Vagina (tissue), 2 donors: ENCODE measurements at regions not wholly inside any gene's neighbourhood (a gene's known extent, or its start where the extent isn't known, plus 50 kb on each side); places are given as distances from the start of the nearest gene placed in this dataset.

ENCODE experiments used
- DNase-seq, 2 donors: peaks; one replicate each; pipeline ENCODE4 v3.0.0-alpha.2; 2017; ENCODE audit errors: extremely low spot score in 2 of 2
- H3K27ac ChIP-seq: fragments of 200-600 bp; sonication (generic); one replicate; pipeline ENCODE4 v1.5.1; 2019
- H3K27me3 ChIP-seq: fragments of 200-600 bp; sonication (generic); one replicate; pipeline ENCODE4 v1.5.1; 2019
- H3K36me3 ChIP-seq, 2 donors: fragments of 200-600 bp; sonication (generic); one replicate each; pipeline ENCODE4 v1.5.1; 2017 to 2019
- H3K4me1 ChIP-seq: fragments of 200-600 bp; sonication (generic); one replicate; pipeline ENCODE4 v1.5.1; 2019
- H3K4me3 ChIP-seq, 2 donors: fragments of 200-600 bp; sonication (generic); 1 replicate in 1 of 2; 2 replicates in 1 of 2; pipeline ENCODE4 v1.5.1; 2016 to 2019
- H3K9me3 ChIP-seq: fragments of 200-600 bp; sonication (generic); one replicate; pipeline ENCODE4 v1.5.1; 2019
- POLR2A ChIP-seq, 2 donors: fragments of 450-650 bp; IDR thresholded peaks; one replicate each; pipeline ENCODE4 v1.6.1; 2017; ENCODE audit warnings: antibody characterized with exemption in 2 of 2, mild to moderate bottlenecking in 2 of 2, moderate library complexity in 2 of 2
- POLR2AphosphoS5 ChIP-seq, 2 donors: sonication (generic); formaldehyde crosslinking; IDR thresholded peaks; one replicate each; pipeline ENCODE4 v1.9.0; 2017; ENCODE audit warnings: antibody characterized with exemption in 2 of 2, mild to moderate bottlenecking in 2 of 2, low read depth in 1 of 2; ENCODE audit not compliant: insufficient read depth in 1 of 2
- intact Hi-C: fragments of 100-400 bp; cut with DNase I; formaldehyde crosslinking; loops from one replicate; pipeline ENCODE4 v1.15.1; 2023
- TF ChIP-seq, protein P1 (sequence below), 3 experiments: fragments of 450-650 bp in 2 of 3; fragments of 200-600 bp in 1 of 3; sonication (generic) in 1 of 3; IDR thresholded peaks; one replicate each; pipeline ENCODE4 v1.5.1; 2017 to 2019; ENCODE audit warnings: antibody characterized with exemption in 3 of 3, mild to moderate bottlenecking in 2 of 3, moderate library complexity in 2 of 3

DNA sequence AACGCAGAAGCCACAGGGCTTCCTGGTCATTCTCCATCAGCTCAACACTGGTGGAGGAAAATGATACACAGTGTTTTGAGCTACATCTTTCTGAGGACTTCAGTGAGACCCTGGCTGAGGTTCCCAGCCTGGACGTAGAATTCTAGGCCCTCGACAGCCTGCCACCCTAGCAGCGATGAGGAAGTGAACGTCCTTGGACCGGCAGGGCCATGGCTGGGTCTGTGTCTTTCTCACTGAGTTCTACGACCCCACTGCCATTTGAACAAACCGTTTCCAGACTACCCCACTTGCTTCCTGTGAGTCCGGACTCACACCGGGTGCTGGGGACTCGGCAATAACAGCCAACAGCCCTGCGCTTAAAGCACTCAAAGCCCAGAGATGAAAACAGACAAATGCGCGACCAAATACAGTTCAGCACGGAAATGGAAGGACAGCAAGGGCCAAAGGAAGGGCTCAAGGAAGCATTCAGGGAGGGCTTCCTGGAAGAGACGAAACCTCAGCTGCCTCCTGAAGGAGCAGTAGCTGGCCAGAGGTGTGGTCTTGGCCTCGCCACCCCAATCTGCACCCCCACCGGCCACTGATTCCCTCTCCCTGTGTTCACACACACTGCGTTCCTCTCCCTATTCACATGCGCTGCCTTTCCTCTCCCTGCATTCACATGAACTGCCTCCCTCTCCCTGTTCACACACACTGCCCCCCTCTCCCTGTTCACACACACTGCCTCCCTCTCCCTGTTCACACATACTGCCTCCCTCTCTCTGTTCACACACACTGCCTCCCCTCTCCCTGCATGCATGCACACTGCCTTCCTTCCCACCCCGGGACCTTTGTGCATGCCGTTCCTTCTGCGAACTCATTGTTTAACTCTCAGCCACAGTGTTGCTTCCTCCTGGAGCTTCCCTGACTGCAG lies 136.3 kb upstream of the PRR20G start:
- no peaks in the 10 kb centered on the region for H3K27me3 ChIP-seq
- no peak overlapping the region for H3K4me3 ChIP-seq
- no peaks in the 10 kb centered on the region for H3K9me3 ChIP-seq
- intact Hi-C loops, result no loop called here
- no peak for TF ChIP-seq POLR2AphosphoS5 (IDR thresholded peaks at IDR 0.05; ENCODE audit: insufficient read depth in 1 of 2, low read depth in 1 of 2)
- no peak for TF ChIP-seq POLR2A (IDR thresholded peaks at IDR 0.05)
- TF ChIP-seq, protein P1, sequence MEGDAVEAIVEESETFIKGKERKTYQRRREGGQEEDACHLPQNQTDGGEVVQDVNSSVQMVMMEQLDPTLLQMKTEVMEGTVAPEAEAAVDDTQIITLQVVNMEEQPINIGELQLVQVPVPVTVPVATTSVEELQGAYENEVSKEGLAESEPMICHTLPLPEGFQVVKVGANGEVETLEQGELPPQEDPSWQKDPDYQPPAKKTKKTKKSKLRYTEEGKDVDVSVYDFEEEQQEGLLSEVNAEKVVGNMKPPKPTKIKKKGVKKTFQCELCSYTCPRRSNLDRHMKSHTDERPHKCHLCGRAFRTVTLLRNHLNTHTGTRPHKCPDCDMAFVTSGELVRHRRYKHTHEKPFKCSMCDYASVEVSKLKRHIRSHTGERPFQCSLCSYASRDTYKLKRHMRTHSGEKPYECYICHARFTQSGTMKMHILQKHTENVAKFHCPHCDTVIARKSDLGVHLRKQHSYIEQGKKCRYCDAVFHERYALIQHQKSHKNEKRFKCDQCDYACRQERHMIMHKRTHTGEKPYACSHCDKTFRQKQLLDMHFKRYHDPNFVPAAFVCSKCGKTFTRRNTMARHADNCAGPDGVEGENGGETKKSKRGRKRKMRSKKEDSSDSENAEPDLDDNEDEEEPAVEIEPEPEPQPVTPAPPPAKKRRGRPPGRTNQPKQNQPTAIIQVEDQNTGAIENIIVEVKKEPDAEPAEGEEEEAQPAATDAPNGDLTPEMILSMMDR (IDR thresholded peaks at IDR 0.05), result no peak
- no peaks in the 10 kb centered on the region for H3K4me1 ChIP-seq
- H3K36me3 ChIP-seq, result no peaks in the 10 kb centered on the region
- peak in 1 of 2 donors; percentile 92 for DNase-seq
- H3K27ac ChIP-seq, result no peak overlapping the region

DNA sequence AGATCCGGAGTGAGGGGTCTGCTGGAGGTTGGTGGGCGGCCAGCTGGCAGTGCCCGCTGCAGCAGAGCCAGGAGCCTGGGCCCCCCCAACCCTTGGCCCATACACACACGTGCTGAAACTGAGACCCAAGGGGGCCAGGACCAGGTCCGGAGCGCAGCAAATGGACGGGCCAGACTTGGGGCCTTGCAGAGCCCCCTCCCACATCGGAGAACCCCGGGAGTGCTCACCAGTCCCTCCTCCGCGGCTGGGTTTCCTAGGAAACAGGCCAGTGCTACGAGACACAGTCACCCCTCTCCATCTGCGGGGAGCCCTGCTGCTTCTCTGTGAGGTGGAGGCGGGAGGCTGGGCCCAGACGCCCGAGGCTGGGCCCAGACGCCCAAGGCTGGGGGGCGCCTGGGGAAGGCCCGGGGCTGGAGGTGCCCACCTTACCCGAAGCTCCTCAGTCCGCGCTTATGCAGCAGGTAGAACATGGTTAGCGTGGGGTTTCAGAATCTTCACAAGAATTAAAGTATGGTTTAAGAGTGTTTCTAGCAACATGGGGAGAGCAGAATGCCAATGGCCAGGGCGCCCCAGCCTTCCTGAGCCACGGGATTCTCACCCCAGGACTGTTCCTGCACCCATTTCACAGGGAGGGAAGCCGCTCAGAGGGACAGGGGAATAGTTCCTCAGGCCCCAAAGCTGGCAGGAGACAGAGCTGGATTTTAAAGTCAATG lies 135.0 kb upstream of the PRR20G start:
- H3K4me3 ChIP-seq, result no peak overlapping the region
- DNase-seq, result no peak
- H3K4me1 ChIP-seq, result peaks cover 2% of the 10 kb centered on the region
- H3K27ac ChIP-seq, result no peak overlapping the region
- intact Hi-C loops, result no loop called here
- no peaks in the 10 kb centered on the region for H3K9me3 ChIP-seq
- H3K36me3 ChIP-seq, result no peaks in the 10 kb centered on the region
- TF ChIP-seq, protein P1 (IDR thresholded peaks at IDR 0.05), result no peak
- TF ChIP-seq POLR2A (IDR thresholded peaks at IDR 0.05) (no peak), POLR2AphosphoS5 (IDR thresholded peaks at IDR 0.05; ENCODE audit: insufficient read depth in 1 of 2, low read depth in 1 of 2) (no peak)
- no peaks in the 10 kb centered on the region for H3K27me3 ChIP-seq

DNA sequence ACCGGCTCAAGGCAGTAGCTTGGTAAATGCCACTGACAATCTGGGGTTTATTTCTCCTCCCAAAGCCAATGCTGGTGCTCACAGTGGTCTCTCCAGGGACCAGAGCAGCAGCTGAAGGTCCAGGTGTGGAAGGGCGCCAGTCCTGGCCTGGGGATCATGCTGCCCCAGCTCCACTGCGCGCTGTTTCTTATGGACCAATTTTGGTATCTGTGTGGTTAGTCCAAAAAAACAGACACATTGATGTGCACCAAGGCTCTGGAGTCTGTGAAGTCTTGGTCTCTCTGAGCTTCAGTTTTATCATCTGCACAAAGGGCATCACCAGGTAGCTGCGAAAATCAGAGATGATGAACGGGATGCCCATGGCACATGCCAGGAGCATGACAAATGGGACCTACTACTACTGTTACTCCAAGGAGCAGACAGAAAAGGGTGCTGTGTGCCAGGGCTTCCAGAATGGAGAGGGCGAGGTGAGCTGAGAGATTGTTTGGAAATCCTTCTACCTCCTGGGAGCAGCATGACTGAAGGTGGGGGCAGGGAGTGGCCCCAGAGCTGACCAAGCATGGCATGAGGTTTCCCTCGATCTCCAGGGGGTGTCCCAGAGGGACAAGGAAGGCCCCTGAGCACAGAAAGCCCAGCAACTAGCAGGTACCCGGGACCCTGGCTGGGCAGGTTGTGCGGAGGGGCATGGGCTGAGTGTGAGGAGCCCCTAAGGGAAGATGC lies 134.3 kb upstream of the PRR20G start:
- TF ChIP-seq, protein P1 (IDR thresholded peaks at IDR 0.05), result no peak
- TF ChIP-seq POLR2AphosphoS5 (IDR thresholded peaks at IDR 0.05; ENCODE audit: insufficient read depth in 1 of 2, low read depth in 1 of 2), result no peak
- TF ChIP-seq POLR2A (IDR thresholded peaks at IDR 0.05), result no peak
- no peak overlapping the region for H3K27ac ChIP-seq
- no peak for DNase-seq
- no peaks in the 10 kb centered on the region for H3K9me3 ChIP-seq
- intact Hi-C loops, result no loop called here
- H3K4me1 ChIP-seq, result peaks cover 6% of the 10 kb centered on the region
- no peak overlapping the region for H3K4me3 ChIP-seq
- H3K27me3 ChIP-seq, result no peaks in the 10 kb centered on the region
- no peaks in the 10 kb centered on the region for H3K36me3 ChIP-seq

DNA sequence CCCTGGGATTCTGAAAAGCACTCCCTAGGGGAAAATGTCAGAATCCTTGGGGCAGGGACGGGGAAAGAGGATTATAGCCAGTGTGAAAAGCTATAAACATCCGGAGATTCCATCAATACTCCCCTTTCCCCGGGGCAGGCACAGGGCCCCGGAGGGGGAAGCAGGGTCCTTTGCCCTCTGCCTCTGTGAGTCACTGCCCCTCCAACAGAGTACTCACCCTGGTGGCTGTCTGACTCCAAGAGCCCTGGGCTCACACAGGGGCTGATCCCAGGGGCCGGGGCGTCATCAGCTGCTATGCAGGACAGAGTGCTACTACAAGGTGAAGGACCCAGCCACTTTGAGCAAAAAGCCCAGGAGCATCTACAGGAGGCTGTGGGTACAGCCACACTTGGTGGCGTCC lies 133.0 kb upstream of the PRR20G start:
- Histone ChIP-seq H3K4me1 (peaks cover 6% of the 10 kb centered on the region), H3K27me3 (no peaks in the 10 kb centered on the region), H3K27ac (no peak overlapping the region), H3K9me3 (no peaks in the 10 kb centered on the region), H3K36me3 (no peaks in the 10 kb centered on the region), H3K4me3 (no peak overlapping the region)
- TF ChIP-seq, protein P1 (IDR thresholded peaks at IDR 0.05), result no peak
- no peak for TF ChIP-seq POLR2AphosphoS5 (IDR thresholded peaks at IDR 0.05; ENCODE audit: insufficient read depth in 1 of 2, low read depth in 1 of 2)
- no peak for TF ChIP-seq POLR2A (IDR thresholded peaks at IDR 0.05)
- no peak for DNase-seq
- intact Hi-C loops, result no loop called here
